HG03460 (cell line): ENCODE measurements at regions not wholly inside any gene's neighbourhood (a gene's known extent, or its start where the extent isn't known, plus 50 kb on each side); places are given as distances from the start of the nearest gene placed in this dataset.

Experiments used
- ATAC-seq: cut with Tn5 transposase; IDR thresholded peaks from one replicate; pipeline ENCODE4 v1.9.1; 2021; ENCODE audit not compliant: unreplicated experiment

GRCh38 chr10:120982507-120982906 is 131.3 kb downstream of the WDR11 start:
- ATAC-seq, result no peak

DNA sequence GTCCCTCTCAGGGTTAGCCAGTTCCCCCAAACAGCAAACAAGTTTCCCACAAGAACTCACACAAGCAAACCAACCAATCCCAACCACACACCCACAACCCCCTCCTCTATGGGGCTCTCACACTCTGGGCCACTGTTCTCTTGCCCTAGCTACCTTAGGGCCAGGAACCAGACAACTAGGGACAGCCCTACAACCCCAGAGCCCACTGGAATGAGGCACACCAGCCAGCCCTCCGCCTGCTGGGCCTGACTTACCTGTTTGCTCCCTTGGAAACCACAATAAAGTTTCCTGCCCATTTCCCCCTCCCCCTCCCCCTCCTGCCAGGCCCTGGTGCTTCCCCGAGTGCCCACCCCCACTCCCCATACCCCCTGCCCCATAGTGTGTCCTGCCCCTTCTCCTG is 132.6 kb downstream of the WDR11 start:
- no peak for ATAC-seq

GRCh38 chr10:120984221-120984620 is 133.1 kb downstream of the WDR11 start:
- ATAC-seq, result no peak

DNA sequence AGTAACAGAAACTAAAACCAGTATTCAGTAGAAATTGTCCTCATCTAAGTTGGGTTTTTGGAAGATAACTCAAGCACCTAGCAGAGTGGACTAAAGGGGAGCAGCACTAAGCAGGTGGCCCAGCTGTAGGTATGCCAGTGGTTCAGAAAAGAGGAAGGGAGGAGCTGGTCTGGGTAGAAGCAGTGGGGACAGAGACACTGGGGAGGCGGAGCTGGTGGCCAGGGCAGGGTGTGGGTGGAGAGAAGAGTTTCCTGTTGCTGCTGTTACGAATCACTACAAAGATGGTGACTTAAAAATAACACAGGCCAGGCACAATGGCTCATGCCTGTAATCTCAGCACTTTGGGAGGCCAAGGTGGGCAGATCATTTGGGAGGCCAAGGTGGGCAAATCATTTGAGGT is 136.2 kb downstream of the WDR11 start:
- peak; percentile 50 for ATAC-seq

- ATAC-seq, result no peak
These were observed 137.6 kb downstream of the WDR11 start for GRCh38 chr10:120988751-120989150.

- no peak for ATAC-seq
These were observed 138.1 kb downstream of the WDR11 start for GRCh38 chr10:120989279-120989678.

- ATAC-seq, result no peak
These were observed 138.9 kb downstream of the WDR11 start for GRCh38 chr10:120989996-120990598.

GRCh38 chr10:120990831-120991230 is 139.7 kb downstream of the WDR11 start:
- no peak for ATAC-seq

- no peak for ATAC-seq
These were observed 141.9 kb downstream of the WDR11 start for GRCh38 chr10:120993089-120993488.

DNA sequence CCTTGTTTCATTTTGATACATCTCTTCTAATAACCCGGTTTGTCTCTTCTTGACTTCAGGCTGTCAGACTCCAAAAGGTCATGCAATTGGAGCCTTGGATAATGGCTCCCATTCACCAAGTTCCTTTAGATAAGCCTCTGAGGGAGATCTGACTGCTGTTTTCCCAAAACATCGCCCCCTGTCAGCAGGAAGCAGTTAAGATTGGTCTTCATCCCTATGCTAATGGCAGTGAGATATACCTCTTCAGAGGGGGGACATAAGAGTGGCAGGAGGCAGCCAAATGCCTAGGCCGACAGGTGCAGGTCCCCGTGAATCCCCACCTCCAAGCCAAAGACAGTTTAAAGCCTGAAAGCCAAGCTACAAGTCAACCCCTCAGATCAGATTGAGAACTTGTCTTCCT is 144.6 kb downstream of the WDR11 start:
- no peak for ATAC-seq

DNA sequence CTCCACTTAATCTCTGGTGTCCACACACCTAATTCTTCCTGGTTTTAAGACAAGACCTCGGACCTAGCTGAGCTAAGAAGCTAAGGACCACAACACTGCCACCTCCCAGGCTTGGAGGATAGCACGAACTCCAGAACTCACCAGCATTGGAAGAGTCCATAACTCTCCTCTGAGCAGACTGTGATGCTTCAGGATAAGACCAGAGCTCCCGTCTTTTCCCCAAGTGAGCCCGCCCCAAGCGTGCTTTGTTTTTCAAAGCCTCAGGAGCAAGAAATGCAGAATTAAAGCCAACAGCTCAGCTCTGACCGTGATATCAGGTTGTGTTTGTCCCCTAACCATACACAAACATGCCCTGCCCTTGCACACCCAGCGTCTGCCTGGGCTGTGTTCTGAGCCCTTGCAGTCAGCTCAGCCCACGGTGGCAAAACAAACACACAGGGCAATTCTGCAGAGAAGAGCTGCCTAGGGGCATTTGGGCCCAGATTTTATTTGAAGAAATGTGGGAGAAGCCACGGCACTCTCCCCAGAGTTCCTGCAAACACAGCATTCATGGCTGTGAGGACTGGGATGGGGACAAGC is 145.4 kb downstream of the WDR11 start:
- ATAC-seq, result no peak

- ATAC-seq, result no peak
These were observed 146.2 kb downstream of the WDR11 start for GRCh38 chr10:120997313-120997712.

- no peak for ATAC-seq
These were observed 146.6 kb downstream of the WDR11 start for GRCh38 chr10:120997756-120998155.

DNA sequence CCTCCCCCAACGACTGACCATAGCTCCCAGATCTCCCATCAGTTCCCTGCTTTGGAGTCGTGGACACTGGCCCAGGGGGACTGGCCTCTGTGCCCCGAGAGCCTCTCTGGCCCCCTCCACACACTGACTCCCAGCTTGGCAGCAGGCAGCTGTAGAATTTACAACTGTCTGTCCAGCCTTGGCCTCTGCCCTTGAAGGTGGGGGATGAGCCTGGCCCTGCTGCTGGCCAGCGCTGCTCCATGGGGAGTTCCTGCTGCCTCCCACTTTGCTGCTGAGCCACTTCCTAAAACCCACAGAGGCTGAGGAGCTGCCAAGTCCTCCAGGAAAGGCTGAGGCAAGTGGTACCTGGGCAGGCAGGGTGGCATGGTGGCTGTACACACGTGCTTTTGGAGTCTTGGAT is 147.1 kb downstream of the WDR11 start:
- no peak for ATAC-seq

- no peak for ATAC-seq
These were observed 147.7 kb downstream of the WDR11 start for GRCh38 chr10:120998782-120999285.

GRCh38 chr10:120999868-121000267 is 148.7 kb downstream of the WDR11 start:
- ATAC-seq, result no peak

DNA sequence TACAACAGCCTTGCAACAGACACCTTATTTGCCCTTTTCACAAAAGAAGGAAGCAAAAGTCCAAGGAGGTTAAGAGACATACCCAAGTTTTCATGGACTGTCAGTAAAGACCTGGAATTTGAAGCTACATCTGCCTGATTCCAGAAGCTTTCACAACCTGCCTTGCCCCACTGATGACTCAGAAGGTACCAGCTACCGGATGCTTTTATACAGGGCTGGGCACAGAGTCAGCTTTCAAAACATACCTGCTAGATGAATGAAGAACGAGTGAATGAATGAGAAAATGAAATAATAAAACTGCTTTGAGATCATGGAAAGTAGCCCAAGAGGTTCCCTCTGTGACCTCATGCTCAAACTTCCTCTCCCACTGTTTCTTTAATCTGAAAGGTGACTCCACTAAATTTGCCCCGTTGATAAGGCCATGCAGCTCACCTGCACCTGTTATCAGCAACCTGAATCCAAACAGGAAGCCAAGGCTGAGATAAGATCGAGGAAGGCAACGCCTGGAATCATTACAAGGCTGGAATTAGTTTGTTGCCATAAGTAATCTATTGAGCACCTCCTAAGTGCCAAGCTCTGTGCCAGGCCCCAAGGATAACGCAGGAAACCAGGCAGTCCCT is 151.5 kb downstream of the WDR11 start:
- ATAC-seq, result no peak

DNA sequence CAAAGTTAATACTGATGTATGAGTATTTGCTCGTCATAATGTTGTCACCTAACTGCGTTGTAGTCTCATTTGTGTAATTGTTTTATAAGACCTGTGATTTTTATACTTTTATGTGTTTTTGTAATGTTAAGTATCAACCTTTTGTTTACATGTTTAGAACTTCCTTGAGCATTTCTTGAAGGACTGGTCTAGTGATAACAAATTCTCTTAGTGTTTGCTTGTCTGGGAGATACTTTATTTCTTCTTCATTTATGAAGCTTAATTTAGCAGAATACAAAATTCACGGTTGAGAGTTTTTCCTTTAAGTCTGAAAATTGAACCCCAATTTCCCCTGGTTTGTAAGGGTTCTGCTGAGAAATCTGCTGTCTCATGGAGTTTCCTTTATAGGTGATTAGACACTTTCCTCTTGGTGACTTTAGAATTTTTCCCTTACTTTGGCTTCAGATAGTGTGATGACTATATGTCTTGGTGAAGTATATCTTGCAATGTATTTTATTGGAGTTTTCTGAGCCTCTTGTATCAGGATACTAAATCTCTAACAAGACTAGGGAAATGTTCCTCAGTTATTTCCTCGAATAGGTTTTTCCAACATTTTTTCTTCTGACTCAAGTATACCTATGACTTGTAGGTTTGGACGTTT is 154.9 kb downstream of the WDR11 start:
- ATAC-seq, result no peak

GRCh38 chr10:121007264-121007663 is 156.1 kb downstream of the WDR11 start:
- ATAC-seq, result no peak

GRCh38 chr10:121015916-121016315 is 164.8 kb downstream of the WDR11 start:
- ATAC-seq, result no peak

GRCh38 chr10:121024905-121025584 is 173.9 kb downstream of the WDR11 start:
- ATAC-seq, result no peak
